HepG2 (cell line): ENCODE measurements at regions not wholly inside any gene's neighbourhood (a gene's known extent, or its start where the extent isn't known, plus 50 kb on each side); places are given as distances from the start of the nearest gene placed in this dataset.

ENCODE experiments used
- ATAC-seq: fragments of 200-7000 bp; cut with Tn5 transposase; 3 replicates; pipeline ENCODE4 v1.9.1; 2020; ENCODE audit warnings: mild to moderate bottlenecking, moderate library complexity
- BruUV-seq: library from RNA; stranded (reverse); fragments of 400-500 nt; replicated peaks from 2 replicates; lab custom pipeline; 2021; lab: Mats Ljungman, UMichigan
- CTCF ChIA-PET: fragments of 300-600 bp; formaldehyde crosslinking; extraction: SDS; loops from one replicate; lab custom pipeline; 2021; ENCODE audit warnings: low total read pairs, inconsistent platforms, low intra/inter-chr PET ratio; lab: Yijun Ruan, JAX
- POLR2A ChIA-PET: fragments of 350-600 bp; sonication (Branson Sonifier 250); formaldehyde crosslinking; loops from one replicate; lab custom pipeline; 2020; ENCODE audit warnings: antibody characterized with exemption, inconsistent platforms; lab: Yijun Ruan, JAX
- DNase-seq: peaks from one replicate; pipeline ENCODE4 v3.0.0-alpha.2; 2015; ENCODE audit warnings: low spot score
- FAIRE-seq: peaks from 3 replicates; lab custom pipeline; 2011; peaks lifted over from hg19 to GRCh38; lab: Jason Lieb, UNC
- H2AFZ ChIP-seq: one replicate; pipeline ENCODE4 v1.6.1; 2011; ENCODE audit warnings: low read length, inconsistent platforms
- H3K27ac ChIP-seq: fragments of 300-600 bp; 3 replicates; pipeline ENCODE4 v1.8.0; 2011; ENCODE audit warnings: mixed run types, mild to moderate bottlenecking, mixed read lengths, low read length, inconsistent platforms; ENCODE audit not compliant: insufficient read depth; ENCODE audit errors: extremely low read length
- H3K27me3 ChIP-seq, 2 experiments: fragments of 200-600 bp in 1 of 2; 2 replicates in 1 of 2; 3 replicates in 1 of 2; pipeline versions ENCODE4 v1.6.0 to v1.8.0; 2011; ENCODE audit warnings: low read length in 2 of 2, mild to moderate bottlenecking in 2 of 2, moderate library complexity in 2 of 2, inconsistent platforms in 1 of 2; ENCODE audit not compliant: insufficient read depth in 2 of 2, control insufficient read depth in 1 of 2
- H3K36me3 ChIP-seq, 2 experiments: fragments of 200-600 bp in 1 of 2; replicated peaks in 1 of 2; 2 replicates in 1 of 2; 3 replicates in 1 of 2; pipeline versions ENCODE4 v1.5.1 to v1.8.0; 2011; ENCODE audit warnings: low read length in 2 of 2, inconsistent platforms in 1 of 2; ENCODE audit not compliant: insufficient read depth in 2 of 2, control insufficient read depth in 1 of 2
- H3K4me1 ChIP-seq: 2 replicates; pipeline ENCODE4 v1.5.1; 2012; ENCODE audit warnings: low read length, inconsistent platforms; ENCODE audit not compliant: insufficient read depth
- H3K4me2 ChIP-seq: 2 replicates; pipeline ENCODE4 v1.6.0; 2011; ENCODE audit warnings: low read depth, low read length, inconsistent platforms
- H3K4me3 ChIP-seq, 3 experiments: fragments of 200-600 bp in 1 of 3; sonication (generic), shearing (Covaris generic) in 1 of 3; replicated peaks in 1 of 3; 2 replicates each; pipeline ENCODE4 v1.5.1; 2011 to 2016; ENCODE audit warnings: low read length in 3 of 3, inconsistent platforms in 2 of 3, low read depth in 2 of 3, mild to moderate bottlenecking in 2 of 3, control low read depth in 1 of 3, mixed read lengths in 1 of 3; ENCODE audit not compliant: insufficient read depth in 1 of 3
- H3K79me2 ChIP-seq: one replicate; pipeline ENCODE4 v1.6.1; 2011; ENCODE audit warnings: low read length, inconsistent platforms; ENCODE audit not compliant: insufficient read depth
- H3K9ac ChIP-seq: 2 replicates; pipeline ENCODE4 v1.6.0; 2011; ENCODE audit warnings: mild to moderate bottlenecking, low read depth, low read length, inconsistent platforms; ENCODE audit not compliant: insufficient read depth
- H3K9me3 ChIP-seq: 2 replicates; pipeline ENCODE4 v1.5.1; 2012; ENCODE audit warnings: mild to moderate bottlenecking, low read length
- H4K20me1 ChIP-seq: 2 replicates; pipeline ENCODE4 v1.6.0; 2011; ENCODE audit warnings: inconsistent platforms, mild to moderate bottlenecking, low read length, moderate library complexity; ENCODE audit not compliant: insufficient read depth
- BCLAF1 ChIP-seq: fragments of 450-650 bp; IDR thresholded peaks from 2 replicates; pipeline ENCODE4 v1.6.1; 2017; ENCODE audit warnings: mild to moderate bottlenecking
- DPF2 ChIP-seq: sonication (generic); formaldehyde crosslinking; IDR thresholded peaks from 2 replicates; pipeline ENCODE4 v1.4.0; 2020; ENCODE audit warnings: mild to moderate bottlenecking, low read depth, missing genetic modification reagents, borderline replicate concordance
- FOXA3 ChIP-seq: IDR thresholded peaks from 2 replicates; pipeline ENCODE4 v1.6.1; 2016; ENCODE audit warnings: missing genetic modification reagents, missing compliant biosample characterization
- PHF5A ChIP-seq: IDR thresholded peaks from one replicate; pipeline ENCODE4 v1.6.1; 2018; ENCODE audit warnings: low read depth, missing genetic modification reagents; ENCODE audit not compliant: unreplicated experiment
- RAD51 ChIP-seq: fragments of 450-650 bp; IDR thresholded peaks from 2 replicates; pipeline ENCODE4 v1.6.1; 2016; ENCODE audit warnings: borderline replicate concordance
- ZHX2 ChIP-seq, 2 experiments: sonication (generic) in 1 of 2; formaldehyde crosslinking in 1 of 2; IDR thresholded peaks; 2 replicates each; pipeline versions ENCODE4 v1.6.1 to v1.9.0; 2014 to 2022; ENCODE audit warnings: antibody characterized with exemption in 1 of 2, borderline replicate concordance in 1 of 2, inconsistent platforms in 1 of 2, low read depth in 1 of 2, missing genetic modification reagents in 1 of 2
- ZNF280B ChIP-seq: sonication (generic); formaldehyde crosslinking; IDR thresholded peaks from 2 replicates; pipeline ENCODE4 v1.5.0; 2020; ENCODE audit warnings: missing genetic modification reagents, mild to moderate bottlenecking, borderline replicate concordance
- ZNF619 ChIP-seq: sonication (generic); formaldehyde crosslinking; IDR thresholded peaks from 2 replicates; pipeline ENCODE4 v1.4.0; 2020; ENCODE audit warnings: mild to moderate bottlenecking, missing genetic modification reagents
- ZNF670 ChIP-seq: sonication (generic); formaldehyde crosslinking; IDR thresholded peaks from 2 replicates; pipeline ENCODE4 v1.8.0; 2022; ENCODE audit warnings: mild to moderate bottlenecking, missing genetic modification reagents, borderline replicate concordance
- WGBS: methylation state at CpG from one replicate; pipeline ENCODE4 v1.1.6; 2017; ENCODE audit warnings: low lambda C conversion rate; 5-methylcytosine and 5-hydroxymethylcytosine counted together
- in situ Hi-C: cut with HindIII; loops from 2 replicates; pipeline ENCODE4 v1.10.0; 2017; ENCODE audit warnings: low pct_unique_long_range_greater_than_20kb; ENCODE audit not compliant: extremely low pct_ligation_motif_present
- intact Hi-C: fragments of 100-400 bp; cut with micrococcal nuclease; formaldehyde crosslinking; loops from one replicate; pipeline ENCODE4 v1.10.0; 2022; ENCODE audit not compliant: unreplicated experiment
- TF ChIP-seq, protein P1 (sequence below): sonication (generic); IDR thresholded peaks from 2 replicates; pipeline ENCODE4 v1.6.1; 2016; ENCODE audit warnings: low read depth, borderline replicate concordance
- TF ChIP-seq, protein P2 (sequence below): sonication (generic); formaldehyde crosslinking; IDR thresholded peaks from 2 replicates; pipeline ENCODE4 v1.5.1; 2020; ENCODE audit warnings: missing genetic modification reagents, mild to moderate bottlenecking, borderline replicate concordance

- no peak overlapping the region for H2AFZ ChIP-seq
- ChIA-PET POLR2A (no interaction called here), CTCF (no interaction called here)
- no peaks in the 10 kb centered on the region for H3K4me1 ChIP-seq
- no peaks in the 10 kb centered on the region for H3K27me3 ChIP-seq
- H3K79me2 ChIP-seq = no peaks in the 10 kb centered on the region
- no peak overlapping the region for H3K4me2 ChIP-seq
- FAIRE-seq (no peak), DNase-seq (no peak), ATAC-seq (no peak)
- WGBS = 55% methylated on average over 3 of the region's 3 CpGs
- no peaks in the 10 kb centered on the region for H3K36me3 ChIP-seq
- in situ Hi-C loops (no loop called here), intact Hi-C loops (no loop called here)
- no TSS peak for BruUV-seq
- TF ChIP-seq PHF5A (CRISPR knock-in tag) (no peak), DPF2 (no peak), FOXA3 (CRISPR knock-in tag) (no peak), ZHX2 (IDR thresholded peaks at IDR 0.05; ENCODE audit: low read depth) (no peak), ZHX2 (CRISPR knock-in tag; IDR thresholded peaks at IDR 0.05; ENCODE audit: borderline replicate concordance) (no peak), ZNF280B (CRISPR knock-in tag) (no peak), ZNF619 (no peak), RAD51 (no peak), BCLAF1 (no peak), ZNF670 (no peak)
- TF ChIP-seq, protein P1, sequence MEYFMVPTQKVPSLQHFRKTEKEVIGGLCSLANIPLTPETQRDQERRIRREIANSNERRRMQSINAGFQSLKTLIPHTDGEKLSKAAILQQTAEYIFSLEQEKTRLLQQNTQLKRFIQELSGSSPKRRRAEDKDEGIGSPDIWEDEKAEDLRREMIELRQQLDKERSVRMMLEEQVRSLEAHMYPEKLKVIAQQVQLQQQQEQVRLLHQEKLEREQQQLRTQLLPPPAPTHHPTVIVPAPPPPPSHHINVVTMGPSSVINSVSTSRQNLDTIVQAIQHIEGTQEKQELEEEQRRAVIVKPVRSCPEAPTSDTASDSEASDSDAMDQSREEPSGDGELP = no peak
- TF ChIP-seq, protein P2, sequence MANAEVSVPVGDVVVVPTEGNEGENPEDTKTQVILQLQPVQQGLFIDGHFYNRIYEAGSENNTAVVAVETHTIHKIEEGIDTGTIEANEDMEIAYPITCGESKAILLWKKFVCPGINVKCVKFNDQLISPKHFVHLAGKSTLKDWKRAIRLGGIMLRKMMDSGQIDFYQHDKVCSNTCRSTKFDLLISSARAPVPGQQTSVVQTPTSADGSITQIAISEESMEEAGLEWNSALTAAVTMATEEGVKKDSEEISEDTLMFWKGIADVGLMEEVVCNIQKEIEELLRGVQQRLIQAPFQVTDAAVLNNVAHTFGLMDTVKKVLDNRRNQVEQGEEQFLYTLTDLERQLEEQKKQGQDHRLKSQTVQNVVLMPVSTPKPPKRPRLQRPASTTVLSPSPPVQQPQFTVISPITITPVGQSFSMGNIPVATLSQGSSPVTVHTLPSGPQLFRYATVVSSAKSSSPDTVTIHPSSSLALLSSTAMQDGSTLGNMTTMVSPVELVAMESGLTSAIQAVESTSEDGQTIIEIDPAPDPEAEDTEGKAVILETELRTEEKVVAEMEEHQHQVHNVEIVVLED = no peak
- H3K4me3 ChIP-seq = no peak overlapping the region
- no peak overlapping the region for H3K27ac ChIP-seq
- no peaks in the 10 kb centered on the region for H4K20me1 ChIP-seq
- H3K9me3 ChIP-seq = no peaks in the 10 kb centered on the region
- no peak overlapping the region for H3K9ac ChIP-seq
Observed at GRCh38 chr5:92145852-92146251, 762.7 kb upstream of the ARRDC3 start.
